ENCODE measurements at regions not wholly inside any gene's neighbourhood (a gene's known extent, or its start where the extent isn't known, plus 50 kb on each side); places are given as distances from the start of the nearest gene placed in this dataset.

DNA sequence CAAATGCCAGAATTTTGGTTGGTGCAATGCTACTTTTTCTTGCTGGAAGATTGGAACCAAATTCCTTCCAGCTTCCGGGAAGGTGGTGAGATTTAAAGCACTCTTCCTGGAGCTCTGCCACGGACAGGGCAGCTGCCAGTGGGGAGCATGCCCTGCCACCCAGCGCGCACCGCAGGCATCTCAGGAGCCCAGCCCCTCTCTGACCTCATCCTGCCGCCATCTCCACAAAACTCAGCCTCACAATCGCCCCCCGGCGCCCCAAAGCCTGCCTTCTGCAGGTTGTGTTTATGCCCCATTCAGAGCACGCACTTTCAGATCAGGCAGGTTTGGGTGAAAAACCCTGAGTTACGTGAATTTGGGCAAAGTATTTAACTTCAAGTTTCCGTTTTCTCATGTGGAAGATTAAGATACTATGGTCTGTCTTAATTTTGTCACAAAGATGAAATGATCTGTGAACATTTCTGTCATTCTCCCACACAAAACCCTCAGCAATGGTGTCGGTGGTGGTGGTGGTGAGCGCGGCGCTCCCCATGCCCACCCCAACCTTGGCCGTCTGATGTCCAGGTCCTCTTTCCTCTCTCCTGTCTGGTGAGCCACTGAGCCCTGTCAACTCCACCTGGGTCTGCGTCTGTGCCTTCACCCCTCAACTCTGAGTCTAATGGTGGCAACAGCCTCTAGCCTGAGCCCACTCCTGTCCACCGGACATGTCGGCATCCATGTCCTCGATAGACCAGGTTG lies 282.8 kb upstream of the SALL3 start:
- DNase-seq (ENCODE audit: insufficient read length, low spot score) = no peak
- FAIRE-seq = no peak

DNA sequence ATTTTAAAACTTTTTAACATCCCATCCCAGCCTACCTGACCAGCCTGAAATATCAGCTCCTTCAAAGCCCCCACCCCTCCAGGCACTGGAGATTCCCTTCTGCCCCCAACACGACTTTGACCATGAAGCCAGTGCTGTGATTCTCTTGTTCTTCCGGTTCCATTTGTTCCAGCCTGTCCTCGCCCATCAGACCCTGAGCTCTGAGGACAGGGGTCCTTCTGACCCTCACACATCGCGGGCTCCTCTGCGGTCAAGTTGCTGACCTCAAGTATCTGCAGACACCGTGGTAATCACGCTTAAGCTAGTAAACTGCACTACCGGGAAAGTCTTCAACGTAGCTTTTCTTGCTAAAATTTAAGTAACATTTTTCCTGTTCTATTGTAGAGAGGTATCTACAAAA lies 282.2 kb upstream of the SALL3 start:
- no peak for FAIRE-seq

DNA sequence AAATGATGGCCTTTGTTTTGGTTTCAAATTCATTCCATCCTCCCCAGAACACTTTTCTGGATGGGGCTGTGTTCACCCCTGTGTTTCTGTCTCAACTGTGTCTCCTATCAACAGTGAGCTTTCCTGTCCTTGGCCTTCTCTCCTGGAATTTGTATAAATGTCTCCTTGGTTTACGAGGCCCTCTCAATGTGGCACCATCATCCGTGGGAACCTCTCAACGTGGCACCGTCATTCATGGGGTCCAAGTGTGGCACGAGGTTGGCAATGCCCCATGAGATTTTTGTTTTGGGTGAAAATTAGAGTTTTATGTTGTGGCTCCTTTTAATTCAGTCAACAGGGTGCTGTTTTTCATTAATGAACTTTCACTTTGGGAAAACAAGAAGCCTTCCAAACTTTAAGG lies 280.7 kb upstream of the SALL3 start:
- FAIRE-seq = no peak

More for the DNA sequence above, 282.2 kb upstream of the SALL3 start:
- DNase-seq (ENCODE audit: insufficient read length, low spot score) = no peak

DNA sequence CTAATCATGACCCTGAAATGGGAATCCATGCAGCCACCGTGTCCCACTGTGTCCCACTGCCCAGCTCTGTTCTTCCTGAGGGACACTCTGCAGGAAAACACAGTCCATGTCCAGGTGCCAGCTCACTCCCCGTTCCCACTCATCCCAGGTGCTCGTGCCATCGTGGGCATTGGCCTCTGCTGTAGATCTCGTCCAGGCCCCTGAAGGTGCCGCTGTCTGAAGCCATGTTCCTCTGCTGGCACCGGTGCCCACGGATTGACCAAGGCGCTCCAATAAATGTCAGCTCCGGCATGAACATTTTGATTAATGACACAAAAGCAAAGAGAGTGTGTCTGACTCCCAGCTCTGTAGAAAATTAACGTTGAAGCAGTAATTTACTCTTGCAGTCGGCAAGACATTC lies 280.1 kb upstream of the SALL3 start:
- FAIRE-seq (no peak), DNase-seq (ENCODE audit: insufficient read length, low spot score) (no peak)

More for the DNA sequence above, 280.7 kb upstream of the SALL3 start:
- no peak for DNase-seq (ENCODE audit: insufficient read length, low spot score)

DNA sequence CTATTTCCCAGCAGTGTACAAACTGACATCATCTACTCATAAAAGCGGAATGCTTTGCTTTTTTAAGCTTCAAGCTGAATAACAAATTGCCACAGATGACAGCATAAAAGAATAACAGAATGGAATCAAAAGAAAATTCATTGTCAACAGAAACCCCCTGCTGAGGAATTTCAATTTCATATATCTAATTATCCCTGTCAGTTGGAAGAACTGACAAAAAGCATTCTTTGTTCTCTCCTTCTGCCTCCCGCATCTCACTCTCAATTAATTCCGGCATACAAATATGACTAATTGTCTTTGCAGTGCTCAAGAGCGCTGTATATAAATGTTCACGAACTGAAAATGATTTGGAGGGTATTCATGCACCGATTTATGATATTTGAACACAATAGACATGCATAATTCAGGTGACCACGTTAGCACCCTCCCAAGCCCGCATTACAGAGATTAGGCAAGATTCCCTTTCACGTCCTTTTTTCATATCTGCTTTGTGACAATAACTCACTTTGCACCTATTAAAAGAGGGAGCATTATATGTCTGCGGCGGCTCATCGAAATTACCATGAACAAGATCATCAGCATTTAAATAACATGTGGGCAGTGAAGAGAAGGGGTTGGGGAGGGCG lies 277.7 kb upstream of the SALL3 start:
- FAIRE-seq = no peak
- DNase-seq (ENCODE audit: insufficient read length, low spot score) = no peak

DNA sequence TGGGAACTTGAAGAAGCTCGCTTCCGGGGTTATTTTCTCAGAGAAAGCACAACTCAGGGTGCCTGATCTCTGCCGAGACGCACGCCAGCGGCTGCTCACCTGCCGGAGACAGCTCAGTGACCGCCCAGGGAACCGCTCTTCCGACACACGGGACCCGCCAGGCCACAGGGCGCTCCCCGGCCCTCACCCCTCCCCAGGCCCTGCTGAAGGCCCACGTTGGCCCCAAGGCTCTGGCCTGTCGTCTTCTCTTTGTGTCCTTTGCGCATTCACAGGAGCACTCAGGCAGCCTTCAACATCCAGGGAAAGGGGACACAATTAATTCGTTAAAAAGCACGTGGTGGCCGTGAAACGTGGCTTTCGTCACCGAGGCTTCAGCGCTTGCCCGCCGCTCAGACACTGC lies 276.3 kb upstream of the SALL3 start:
- FAIRE-seq = no peak

DNA sequence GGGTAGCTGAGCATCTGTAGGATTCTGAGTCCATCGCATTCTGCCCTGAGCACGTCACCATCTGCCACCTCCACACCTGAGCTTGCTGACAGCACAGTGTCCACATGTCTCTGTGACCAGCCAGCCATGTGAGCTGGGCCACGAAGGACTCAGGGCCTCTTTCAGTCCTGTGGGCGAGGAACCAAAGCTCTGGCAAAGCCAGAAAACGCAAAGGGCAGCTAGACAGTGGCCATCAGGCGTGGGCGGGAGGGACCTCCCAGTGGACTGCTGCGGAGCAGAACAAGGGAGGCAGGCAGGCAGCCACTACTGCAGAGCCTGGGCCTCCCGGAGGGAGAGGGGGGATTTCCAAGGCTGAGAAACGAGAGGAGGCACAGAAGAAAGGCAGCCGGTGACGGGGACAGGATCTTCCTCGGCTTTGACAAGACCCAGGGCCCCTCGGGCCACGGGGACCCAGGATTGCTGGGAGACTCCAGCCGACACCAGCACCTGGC lies 274.6 kb upstream of the SALL3 start:
- no peak for FAIRE-seq
- no peak for DNase-seq (ENCODE audit: insufficient read length, low spot score)

More for the DNA sequence above, 276.3 kb upstream of the SALL3 start:
- no peak for DNase-seq (ENCODE audit: insufficient read length, low spot score)

DNA sequence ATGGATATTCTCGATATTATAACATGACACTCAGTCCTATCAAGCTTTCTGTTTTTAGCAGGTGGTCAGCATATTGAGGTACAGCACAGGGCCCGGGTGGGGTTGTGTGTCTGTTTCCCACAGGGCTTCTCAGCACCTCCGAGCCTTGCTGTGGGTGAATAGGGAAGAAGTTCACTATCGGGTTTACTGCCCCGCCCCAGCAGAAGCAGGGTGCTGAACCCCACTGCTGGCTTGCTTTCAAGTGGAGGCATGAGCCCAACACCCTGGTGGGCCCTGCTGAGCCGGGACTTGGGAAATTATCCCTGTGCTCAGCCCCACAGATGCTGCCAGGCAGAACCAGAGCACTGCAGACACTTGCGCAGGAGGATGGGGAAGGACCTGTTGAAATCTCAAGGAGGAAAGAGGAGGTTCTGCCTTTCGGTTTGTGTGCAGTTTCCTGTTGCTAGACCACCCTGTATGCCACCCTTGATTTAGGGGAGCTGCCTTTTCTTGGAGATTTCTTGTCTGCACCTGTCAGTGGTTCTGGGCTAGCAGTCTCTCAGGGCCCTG lies 270.3 kb upstream of the SALL3 start:
- no peak for FAIRE-seq
- DNase-seq (ENCODE audit: insufficient read length, low spot score) = no peak

DNA sequence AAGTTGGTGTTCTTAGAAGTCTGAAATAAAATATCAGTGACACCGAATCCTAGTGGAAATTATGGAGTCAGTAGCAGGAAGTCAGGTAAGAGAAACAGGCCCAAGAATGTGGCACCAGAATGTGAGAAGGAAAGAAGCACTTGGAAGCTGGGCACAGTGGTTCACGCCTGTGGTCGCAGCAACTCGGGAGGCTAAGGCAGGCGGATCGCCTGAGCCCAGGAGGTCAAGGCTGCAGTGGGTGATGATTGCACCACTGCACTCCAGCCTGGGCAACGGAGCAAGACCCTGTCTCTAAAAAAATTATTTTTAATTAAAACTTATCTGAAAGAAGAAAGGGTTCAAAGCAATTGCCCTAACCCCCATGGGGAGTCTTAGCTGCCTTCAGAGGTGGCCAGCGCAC lies 268.3 kb upstream of the SALL3 start:
- no peak for FAIRE-seq
- DNase-seq (ENCODE audit: insufficient read length, low spot score) = no peak

DNA sequence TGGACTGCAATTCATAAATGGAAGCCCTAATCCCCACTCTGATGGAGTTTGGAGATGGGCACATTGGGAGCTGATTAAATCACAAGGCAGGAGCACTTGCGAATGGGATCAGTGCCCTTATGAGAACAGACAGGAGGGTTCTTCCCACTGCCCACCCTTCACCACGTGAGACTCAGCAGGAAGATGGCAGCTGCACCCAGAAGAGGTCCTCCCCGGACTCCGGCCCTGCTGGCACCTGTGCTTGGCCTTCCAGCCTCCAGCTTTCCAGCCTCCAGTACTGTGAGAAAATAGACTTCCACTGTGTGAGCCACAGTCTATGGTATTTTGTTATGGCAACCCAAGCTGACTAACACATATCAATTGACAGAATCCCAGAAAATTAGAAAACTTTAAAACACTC lies 267.6 kb upstream of the SALL3 start:
- DNase-seq (ENCODE audit: insufficient read length, low spot score) (no peak), FAIRE-seq (no peak)

DNA sequence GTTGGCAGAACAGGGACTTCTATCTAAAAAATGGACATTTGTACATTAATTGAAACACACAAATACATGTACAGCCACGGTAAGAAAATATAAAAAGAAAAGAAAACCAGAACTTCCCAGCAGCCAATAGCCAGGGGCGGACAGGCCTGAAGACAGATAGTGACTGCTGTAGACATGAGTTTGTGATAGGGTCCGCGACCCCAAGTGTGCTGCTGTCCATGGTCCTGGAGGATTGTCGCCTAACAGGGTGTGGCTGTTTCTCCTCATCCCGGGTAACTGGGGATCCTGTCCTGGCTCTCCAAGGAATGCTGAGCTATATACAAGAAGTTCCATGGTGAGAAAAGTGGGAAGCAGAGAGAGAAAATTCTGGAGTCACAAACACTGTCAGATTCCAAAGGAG lies 266.5 kb upstream of the SALL3 start:
- no peak for FAIRE-seq
- DNase-seq (ENCODE audit: insufficient read length, low spot score) = no peak

DNA sequence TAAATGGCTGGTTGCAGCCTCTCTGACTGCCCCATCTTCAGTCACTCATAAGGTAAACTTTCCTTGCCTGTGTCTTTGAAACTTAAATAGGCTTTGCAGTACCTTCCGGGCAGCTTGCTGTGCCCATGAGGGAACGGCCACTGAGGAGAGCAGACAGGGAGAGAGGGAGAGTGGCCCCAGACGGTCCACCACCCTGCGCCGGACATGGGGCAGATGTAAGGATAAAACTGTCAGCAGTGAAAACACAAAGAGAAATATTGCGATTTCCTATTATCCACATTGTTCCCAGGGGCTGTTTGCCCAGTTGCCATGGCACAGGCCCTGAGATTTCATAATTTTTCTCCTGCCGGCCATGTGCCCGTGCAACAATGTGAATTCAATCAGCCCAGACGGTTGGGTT lies 265.9 kb upstream of the SALL3 start:
- FAIRE-seq (no peak), DNase-seq (ENCODE audit: insufficient read length, low spot score) (no peak)

DNA sequence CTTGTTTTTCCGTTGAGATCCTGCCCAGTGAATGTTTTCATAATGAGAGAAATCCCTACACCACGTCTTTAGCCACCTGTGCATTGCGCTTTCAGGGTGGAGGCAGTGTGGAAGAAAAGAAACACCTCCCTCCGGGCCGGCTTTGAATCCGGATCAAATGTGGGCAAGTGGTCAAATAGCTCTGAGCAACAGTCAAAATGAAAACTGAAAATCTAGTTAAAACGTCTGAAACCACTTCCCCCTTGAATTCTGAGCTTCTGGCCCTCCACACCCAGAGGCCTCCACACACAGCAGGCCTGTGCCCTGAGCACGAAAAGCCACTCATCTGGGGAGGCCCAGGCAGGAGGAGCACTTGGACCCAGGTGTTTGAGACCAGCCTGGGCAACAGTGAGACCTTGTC lies 263.6 kb upstream of the SALL3 start:
- FAIRE-seq (no peak), DNase-seq (ENCODE audit: insufficient read length, low spot score) (no peak)

DNA sequence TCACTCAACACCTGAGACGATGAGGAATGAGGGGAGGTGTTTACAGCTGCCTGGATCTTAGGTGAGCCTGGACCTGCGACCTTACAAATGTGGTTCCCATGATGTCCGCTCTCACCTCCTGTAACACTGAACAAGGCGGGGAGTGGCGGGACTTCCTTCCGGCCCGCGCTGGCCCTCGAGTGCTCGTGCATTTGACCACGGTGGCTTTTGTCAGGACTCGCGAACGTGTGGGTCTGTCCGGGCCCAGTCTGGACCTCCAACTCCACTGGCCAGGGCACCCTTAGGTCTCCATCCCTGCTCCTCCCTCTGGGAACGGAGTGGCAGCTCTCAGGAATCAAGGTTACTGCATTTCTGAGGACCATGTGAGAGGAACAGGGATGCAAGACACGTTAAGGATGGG lies 263.0 kb upstream of the SALL3 start:
- FAIRE-seq (no peak), DNase-seq (ENCODE audit: insufficient read length, low spot score) (no peak)

DNA sequence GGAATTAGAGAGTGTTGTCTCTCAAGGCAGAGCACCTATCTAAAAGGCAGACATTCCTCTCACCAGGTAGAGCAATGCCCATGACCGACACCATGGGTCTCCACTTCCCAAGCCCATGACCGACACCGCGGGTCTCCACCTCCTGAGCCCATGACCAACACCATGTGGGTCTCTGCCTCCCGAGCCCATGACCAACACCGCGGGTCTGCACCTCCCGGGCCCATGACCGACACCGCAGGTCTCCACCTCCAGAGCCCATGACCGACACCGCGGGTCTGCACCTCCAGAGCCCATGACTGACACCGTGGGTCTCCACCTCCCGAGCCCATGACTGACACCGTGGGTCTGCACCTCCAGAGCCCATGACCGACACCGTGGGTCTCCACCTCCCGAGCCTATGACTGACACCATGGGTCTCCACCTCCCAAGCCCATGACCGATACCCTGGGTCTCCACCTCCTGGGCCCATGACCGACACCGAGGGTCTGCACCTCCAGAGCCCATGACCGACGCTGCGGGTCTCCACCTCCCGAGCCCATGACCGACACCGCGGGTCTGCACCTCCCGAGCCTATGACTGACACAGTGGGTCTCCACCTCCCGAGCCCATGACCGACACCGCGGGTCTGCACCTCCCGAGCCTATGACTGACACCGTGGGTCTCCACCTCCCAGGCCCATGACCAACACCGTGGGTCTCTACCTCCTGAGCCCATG lies 262.4 kb upstream of the SALL3 start:
- no peak for DNase-seq (ENCODE audit: insufficient read length, low spot score)
- FAIRE-seq = no peak

DNA sequence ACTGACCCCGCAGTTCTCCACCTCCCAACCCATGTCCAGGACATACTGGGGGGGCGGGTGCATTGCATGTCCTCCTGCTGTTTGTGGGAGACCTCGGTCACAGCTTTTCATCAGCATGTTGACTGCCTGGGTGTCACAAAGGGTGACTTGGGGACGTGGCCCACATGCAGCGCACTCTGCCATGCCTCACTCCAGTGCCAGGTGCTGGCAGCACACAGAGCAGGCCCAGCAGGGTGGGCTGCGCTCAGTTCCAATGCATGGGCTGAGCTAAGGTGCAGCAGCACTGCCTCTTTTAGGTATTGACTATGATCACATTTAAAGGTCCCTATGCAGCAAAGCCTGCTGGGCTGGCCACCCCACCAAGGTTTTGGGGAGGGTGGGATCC lies 261.9 kb upstream of the SALL3 start:
- FAIRE-seq (no peak), DNase-seq (ENCODE audit: insufficient read length, low spot score) (no peak)

DNA sequence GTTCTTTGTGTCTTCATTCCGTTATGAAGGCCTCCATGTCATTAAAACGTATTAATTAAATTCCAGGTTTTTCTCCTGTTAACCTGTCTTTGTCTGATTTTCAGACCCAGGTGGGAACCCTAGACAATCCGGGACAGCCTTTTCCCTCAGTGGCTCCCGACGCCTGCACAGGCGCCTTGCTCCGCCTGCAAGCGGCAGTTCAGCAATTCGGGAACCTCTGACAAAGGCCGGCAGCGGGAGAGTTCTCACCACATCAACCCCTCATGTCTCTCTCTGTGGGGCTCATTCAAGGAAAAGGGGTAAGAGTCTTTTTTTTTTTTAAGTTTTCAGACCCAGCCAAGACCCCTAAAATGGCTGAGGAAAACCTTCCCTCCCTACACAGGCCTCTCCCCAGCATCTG lies 259.8 kb upstream of the SALL3 start:
- FAIRE-seq (no peak), DNase-seq (ENCODE audit: insufficient read length, low spot score) (no peak)

DNA sequence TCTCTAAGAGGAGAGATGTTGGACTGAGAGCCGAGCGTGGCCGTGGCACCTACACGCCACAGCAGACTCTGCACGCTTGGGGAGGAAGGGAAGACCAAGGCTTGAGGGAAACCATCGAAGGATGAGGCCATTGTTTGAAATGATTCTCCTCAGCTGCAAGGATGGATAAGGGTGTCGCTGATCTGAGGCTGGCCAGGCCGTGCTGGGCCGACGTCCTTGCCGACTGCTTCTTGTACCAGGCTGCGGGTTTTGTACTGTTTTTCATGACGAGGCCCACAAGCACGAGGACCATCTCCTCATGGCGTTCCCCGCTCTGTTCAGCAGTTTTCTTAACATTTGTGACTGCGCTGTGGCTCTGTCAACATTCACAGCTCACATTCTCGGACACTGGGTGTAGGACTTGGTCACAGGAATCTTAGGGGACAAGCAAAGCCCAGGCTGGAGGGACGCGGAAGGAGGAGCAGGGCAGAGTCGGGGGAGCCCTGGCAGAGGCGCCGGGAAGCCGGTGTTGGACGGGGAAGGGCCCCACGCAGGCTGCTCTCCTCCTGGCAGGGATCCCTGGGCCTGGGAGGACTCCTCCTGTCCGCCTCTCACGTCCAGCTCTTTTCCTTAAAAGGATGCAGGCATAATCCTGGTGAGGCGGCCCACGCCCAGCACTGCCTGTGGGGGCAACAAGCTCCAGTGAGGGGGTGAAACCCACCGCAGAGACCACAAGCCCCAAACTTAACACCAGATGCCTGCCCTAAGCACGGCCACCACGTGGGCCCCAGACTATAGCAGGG lies 259.0 kb upstream of the SALL3 start:
- no peak for FAIRE-seq
- DNase-seq (ENCODE audit: insufficient read length, low spot score) = no peak

DNA sequence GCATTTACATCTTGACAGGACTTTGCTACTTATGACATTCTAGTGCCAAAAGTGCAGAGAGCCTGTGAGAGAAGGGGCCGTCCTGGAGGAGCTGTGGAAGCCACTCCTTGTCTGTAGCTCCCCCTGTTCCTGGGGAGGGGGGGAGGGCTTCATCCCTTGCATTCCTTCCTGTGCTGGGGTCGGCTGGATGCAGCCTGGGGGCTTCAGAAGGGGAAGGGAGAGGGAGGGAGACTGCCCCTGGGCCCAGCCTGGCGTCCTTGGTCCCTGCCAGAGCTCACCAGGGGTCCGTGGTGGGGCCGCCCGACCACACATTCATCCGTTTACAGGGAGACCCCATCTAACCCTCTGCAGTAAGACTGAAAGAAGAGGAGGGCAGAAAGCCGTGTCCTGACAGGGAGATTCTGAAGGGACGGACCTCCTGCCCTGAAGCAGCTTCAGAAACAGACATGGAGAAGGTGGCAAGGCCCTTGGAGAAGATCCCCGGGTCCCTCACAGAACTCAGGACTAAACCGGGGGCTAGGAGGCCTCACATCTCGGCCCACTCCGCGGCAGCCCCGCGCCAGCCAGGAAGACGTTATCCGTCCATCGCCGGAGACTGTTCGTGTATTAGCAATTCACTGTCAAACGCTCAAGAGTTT lies 258.3 kb upstream of the SALL3 start:
- FAIRE-seq = no peak

DNA sequence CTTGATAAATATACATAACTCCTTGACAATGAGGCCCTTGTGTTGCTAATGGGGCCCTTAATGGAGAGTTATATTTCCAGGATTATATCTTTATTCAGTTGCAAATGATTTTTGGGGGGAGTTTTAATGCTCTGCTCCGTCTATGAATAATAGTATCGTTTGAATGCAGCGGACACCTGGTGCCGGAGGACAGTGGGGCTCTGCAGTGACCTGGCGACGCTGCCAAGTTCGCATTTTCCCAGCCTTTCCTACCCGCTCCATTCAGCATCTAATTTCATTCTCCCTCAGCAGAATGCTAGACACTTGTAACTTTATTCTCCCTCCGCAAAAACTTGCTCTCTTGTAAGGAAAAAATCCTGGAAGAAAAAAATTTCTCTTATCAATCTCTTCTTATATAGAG lies 257.6 kb upstream of the SALL3 start:
- DNase-seq (ENCODE audit: insufficient read length, low spot score) (no peak), FAIRE-seq (no peak)

More for the DNA sequence above, 258.3 kb upstream of the SALL3 start:
- DNase-seq (ENCODE audit: insufficient read length, low spot score) = no peak

Measured in HTR-8/SVneo (cell line).